Spleen (tissue), 11 donors: ENCODE measurements at regions not wholly inside any gene's neighbourhood (a gene's known extent, or its start where the extent isn't known, plus 50 kb on each side); places are given as distances from the start of the nearest gene placed in this dataset.

Experiments
- DNase-seq: peaks from one replicate; pipeline ENCODE4 v3.0.0-alpha.2; 2020
- H3K27ac ChIP-seq, 8 donors: fragments of 200-600 bp; sonication (generic) in 7 of 8; 1 replicate in 4 of 8; 2 replicates in 4 of 8; pipeline versions ENCODE4 v1.5.0 to v1.8.0; 2016 to 2021; ENCODE audit warnings: inconsistent platforms in 4 of 8, mild to moderate bottlenecking in 4 of 8, moderate library complexity in 1 of 8
- H3K27me3 ChIP-seq, 7 donors: fragments of 200-600 bp; sonication (generic) in 6 of 7; replicated peaks in 1 of 7; 1 replicate in 4 of 7; 2 replicates in 3 of 7; pipeline versions ENCODE4 v1.5.0 to v1.8.0; 2016 to 2021; ENCODE audit warnings: inconsistent platforms in 3 of 7, mild to moderate bottlenecking in 1 of 7
- H3K36me3 ChIP-seq, 6 donors: fragments of 200-600 bp; sonication (generic) in 5 of 6; 1 replicate in 4 of 6; 2 replicates in 2 of 6; pipeline versions ENCODE4 v1.5.0 to v1.8.0; 2016 to 2021; ENCODE audit warnings: inconsistent platforms in 2 of 6
- H3K4me1 ChIP-seq, 6 donors: fragments of 200-600 bp; sonication (generic) in 5 of 6; 1 replicate in 3 of 6; 2 replicates in 3 of 6; pipeline versions ENCODE4 v1.5.0 to v1.8.0; 2016 to 2021; ENCODE audit warnings: inconsistent platforms in 3 of 6
- H3K4me3 ChIP-seq, 8 donors: fragments of 200-600 bp; sonication (generic) in 7 of 8; 1 replicate in 4 of 8; 2 replicates in 4 of 8; pipeline versions ENCODE4 v1.5.0 to v1.8.0; 2016 to 2021; ENCODE audit warnings: inconsistent platforms in 4 of 8, mild to moderate bottlenecking in 4 of 8, moderate library complexity in 2 of 8
- H3K9me3 ChIP-seq, 8 donors: fragments of 200-600 bp; sonication (generic) in 7 of 8; 1 replicate in 4 of 8; 2 replicates in 4 of 8; pipeline versions ENCODE4 v1.5.0 to v1.8.0; 2016 to 2021; ENCODE audit warnings: inconsistent platforms in 4 of 8
- POLR2A ChIP-seq, 3 donors: fragments of 450-650 bp; IDR thresholded peaks; one replicate each; pipeline ENCODE4 v1.5.1; 2017; ENCODE audit warnings: antibody characterized with exemption in 3 of 3, mild to moderate bottlenecking in 1 of 3
- POLR2AphosphoS5 ChIP-seq, 3 donors: sonication (generic); formaldehyde crosslinking; IDR thresholded peaks; one replicate each; pipeline ENCODE4 v1.5.1; 2017; ENCODE audit warnings: antibody characterized with exemption in 3 of 3
- WGBS, 5 donors: extraction: QIAGEN DNeasy Blood & Tissue Kit in 3 of 5; methylation state at CpG; one replicate each; pipeline versions ENCODE4 v1.1.5 to v1.1.7; 2013 to 2018; 5-methylcytosine and 5-hydroxymethylcytosine counted together
- intact Hi-C: fragments of 100-400 bp; cut with DNase I; formaldehyde crosslinking; loops from one replicate; pipeline ENCODE4 v1.15.0; 2023; ENCODE audit warnings: low total_unique reads
- TF ChIP-seq, protein P1 (sequence below), 11 experiments: fragments of 200-600 bp in 7 of 11; fragments of 450-650 bp in 4 of 11; sonication (generic) in 4 of 11; IDR thresholded peaks in 8 of 11; conservative IDR thresholded peaks in 3 of 11; 1 replicate in 7 of 11; 2 replicates in 4 of 11; pipeline versions ENCODE4 v1.4.0 to v1.8.0; 2016 to 2021; ENCODE audit warnings: antibody characterized with exemption in 11 of 11, inconsistent platforms in 4 of 11, mild to moderate bottlenecking in 1 of 11
- donor health status: healthy with polysubstance abuse.
- donor health status: DM: no; HTN: no; CAD: no; lungs with moderate emphysema.
- donor health status: DM: no; HTN: no; CAD: no.
- donor health status: Bipolar disorder and iron deficiency.
- donor health status: healthy.
- donor health status: DM: no; HTN: no; CAD: no.
- donor health status: DM: yes; HTN: yes; CAD: no.

DNA sequence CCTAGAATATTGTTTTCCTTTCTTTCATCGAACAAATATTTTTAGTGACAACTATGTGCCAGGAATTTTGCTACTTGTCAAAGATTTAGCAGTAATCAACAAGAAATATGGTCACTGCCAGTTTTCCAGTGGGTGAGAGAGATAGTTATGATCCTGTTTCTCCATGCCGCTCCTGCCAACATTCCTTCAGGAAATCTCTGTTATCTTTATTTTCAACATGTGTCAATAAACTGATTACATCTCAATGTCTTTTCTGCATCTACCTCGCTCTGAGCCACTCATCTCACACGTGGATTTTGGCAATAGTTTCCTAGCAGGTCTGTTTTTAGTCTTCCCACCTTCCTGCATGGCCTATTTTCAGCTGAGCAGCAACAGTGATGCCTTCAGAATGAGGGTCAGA is 650.0 kb upstream of the STXBP6 start:
- H3K4me1 ChIP-seq = no peaks in the 10 kb centered on the region
- intact Hi-C loops = no loop called here
- peaks cover 0 to 4% (median 0%) of the 10 kb centered on the region in 8 donors for H3K9me3 ChIP-seq
- no peaks in the 10 kb centered on the region for H3K27me3 ChIP-seq
- no peaks in the 10 kb centered on the region for H3K36me3 ChIP-seq
- TF ChIP-seq POLR2A (IDR thresholded peaks at IDR 0.05) (no peak), POLR2AphosphoS5 (IDR thresholded peaks at IDR 0.05) (no peak)
- TF ChIP-seq, protein P1, sequence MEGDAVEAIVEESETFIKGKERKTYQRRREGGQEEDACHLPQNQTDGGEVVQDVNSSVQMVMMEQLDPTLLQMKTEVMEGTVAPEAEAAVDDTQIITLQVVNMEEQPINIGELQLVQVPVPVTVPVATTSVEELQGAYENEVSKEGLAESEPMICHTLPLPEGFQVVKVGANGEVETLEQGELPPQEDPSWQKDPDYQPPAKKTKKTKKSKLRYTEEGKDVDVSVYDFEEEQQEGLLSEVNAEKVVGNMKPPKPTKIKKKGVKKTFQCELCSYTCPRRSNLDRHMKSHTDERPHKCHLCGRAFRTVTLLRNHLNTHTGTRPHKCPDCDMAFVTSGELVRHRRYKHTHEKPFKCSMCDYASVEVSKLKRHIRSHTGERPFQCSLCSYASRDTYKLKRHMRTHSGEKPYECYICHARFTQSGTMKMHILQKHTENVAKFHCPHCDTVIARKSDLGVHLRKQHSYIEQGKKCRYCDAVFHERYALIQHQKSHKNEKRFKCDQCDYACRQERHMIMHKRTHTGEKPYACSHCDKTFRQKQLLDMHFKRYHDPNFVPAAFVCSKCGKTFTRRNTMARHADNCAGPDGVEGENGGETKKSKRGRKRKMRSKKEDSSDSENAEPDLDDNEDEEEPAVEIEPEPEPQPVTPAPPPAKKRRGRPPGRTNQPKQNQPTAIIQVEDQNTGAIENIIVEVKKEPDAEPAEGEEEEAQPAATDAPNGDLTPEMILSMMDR (IDR thresholded peaks at IDR 0.05 in 8 of 11, conservative IDR thresholded peaks at IDR 0.05 in 3 of 11) = no peak
- WGBS, 5 donors = 62 to 71% (median 67%) methylated on average over 4 of the region's 4 CpGs
- H3K4me3 ChIP-seq = no peak overlapping the region
- H3K27ac ChIP-seq = no peak overlapping the region
- no peak for DNase-seq

DNA sequence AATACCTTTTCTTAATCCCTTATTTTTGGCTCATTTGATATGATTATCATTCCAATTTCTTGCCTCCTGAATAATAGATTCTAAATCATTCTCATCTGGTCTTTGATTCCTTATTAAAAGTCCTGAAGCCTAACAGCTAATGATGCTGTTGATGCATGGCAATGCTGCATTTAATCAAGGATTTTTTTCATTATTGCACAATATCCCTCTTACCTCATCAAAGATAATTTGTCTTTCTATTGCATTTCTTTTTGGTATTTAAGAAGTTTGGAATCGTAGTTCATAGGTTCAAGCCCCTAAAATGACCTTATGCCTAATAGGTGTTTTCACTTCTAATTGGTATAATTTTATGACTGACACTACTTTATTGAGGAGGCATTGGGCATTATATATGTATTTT is 648.2 kb upstream of the STXBP6 start:
- Histone ChIP-seq H3K27ac (no peak overlapping the region), H3K27me3 (no peaks in the 10 kb centered on the region), H3K4me3 (no peak overlapping the region), H3K9me3 (no peaks in the 10 kb centered on the region), H3K36me3 (no peaks in the 10 kb centered on the region), H3K4me1 (no peaks in the 10 kb centered on the region)
- no peak for TF ChIP-seq POLR2AphosphoS5 (IDR thresholded peaks at IDR 0.05)
- TF ChIP-seq, protein P1 (IDR thresholded peaks at IDR 0.05 in 8 of 11, conservative IDR thresholded peaks at IDR 0.05 in 3 of 11) = no peak
- TF ChIP-seq POLR2A (IDR thresholded peaks at IDR 0.05) = no peak
- intact Hi-C loops = no loop called here
- no peak for DNase-seq
- 73 to 90% (median 75%) methylated on average over 1 of the region's 1 CpG for WGBS, 5 donors

DNA sequence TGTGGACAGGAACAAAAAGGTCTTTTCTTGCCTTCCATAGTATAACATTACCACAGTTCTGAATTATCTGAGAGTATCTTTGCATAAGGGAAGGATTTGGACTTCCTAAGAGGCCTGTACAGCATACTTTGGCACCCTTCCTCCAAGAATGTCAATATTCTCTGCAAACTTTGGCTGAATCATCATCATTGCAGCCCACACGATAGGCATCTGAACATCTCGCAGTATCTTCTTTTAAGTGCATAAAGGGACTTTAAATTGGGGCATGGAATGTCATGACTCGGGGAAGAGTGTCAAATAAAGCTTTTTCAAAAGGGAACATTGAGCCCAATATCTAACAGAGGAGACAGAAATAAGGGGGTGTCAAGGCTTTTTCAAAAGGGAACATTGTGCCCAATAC is 646.2 kb upstream of the STXBP6 start:
- no peaks in the 10 kb centered on the region for H3K27me3 ChIP-seq
- H3K27ac ChIP-seq = no peak overlapping the region
- H3K4me1 ChIP-seq = no peaks in the 10 kb centered on the region
- 66 to 89% (median 79%) methylated on average over 3 of the region's 3 CpGs for WGBS, 5 donors
- no peaks in the 10 kb centered on the region for H3K9me3 ChIP-seq
- no peak for DNase-seq
- TF ChIP-seq, protein P1 (IDR thresholded peaks at IDR 0.05 in 8 of 11, conservative IDR thresholded peaks at IDR 0.05 in 3 of 11) = no peak
- TF ChIP-seq POLR2AphosphoS5 (IDR thresholded peaks at IDR 0.05) (no peak), POLR2A (IDR thresholded peaks at IDR 0.05) (no peak)
- H3K4me3 ChIP-seq = no peak overlapping the region
- no peaks in the 10 kb centered on the region for H3K36me3 ChIP-seq
- intact Hi-C loops = no loop called here

DNA sequence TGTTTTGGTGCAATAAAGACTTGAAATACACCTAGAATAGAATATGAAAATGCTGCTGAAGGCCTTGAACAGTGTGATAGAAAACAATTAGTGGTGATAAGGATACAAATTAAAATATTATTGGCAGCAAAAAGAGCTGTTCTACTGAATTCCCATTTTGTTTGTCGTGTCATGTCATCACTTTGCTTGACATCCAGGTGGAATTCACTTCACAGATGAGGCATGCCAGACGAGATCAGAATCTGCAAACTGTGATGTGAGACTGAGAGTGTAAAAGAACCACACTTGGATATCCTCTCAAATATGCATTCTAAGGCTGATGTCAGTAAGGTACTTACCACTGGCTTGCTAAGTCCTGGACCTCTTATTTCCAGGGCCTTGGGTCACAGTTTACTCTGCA is 635.1 kb upstream of the STXBP6 start:
- TF ChIP-seq, protein P1 (IDR thresholded peaks at IDR 0.05 in 8 of 11, conservative IDR thresholded peaks at IDR 0.05 in 3 of 11) = no peak
- TF ChIP-seq POLR2A (IDR thresholded peaks at IDR 0.05) = no peak
- TF ChIP-seq POLR2AphosphoS5 (IDR thresholded peaks at IDR 0.05) = no peak
- no peaks in the 10 kb centered on the region for H3K4me1 ChIP-seq
- DNase-seq = no peak
- peaks cover 0 to 15% (median 8%) of the 10 kb centered on the region in 8 donors for H3K9me3 ChIP-seq
- H3K27me3 ChIP-seq = no peaks in the 10 kb centered on the region
- WGBS, 5 donors = 49 to 71% (median 65%) methylated on average over 2 of the region's 2 CpGs
- H3K27ac ChIP-seq = no peak overlapping the region
- intact Hi-C loops = no loop called here
- H3K4me3 ChIP-seq = no peak overlapping the region
- no peaks in the 10 kb centered on the region for H3K36me3 ChIP-seq
